WTC11 (cell line): ENCODE measurements at regions not wholly inside any gene's neighbourhood (a gene's known extent, or its start where the extent isn't known, plus 50 kb on each side); places are given as distances from the start of the nearest gene placed in this dataset.

Experiments
- GTF2I ChIP-seq: fragments of 250-450 bp; sonication (Bioruptor Pico); conservative IDR thresholded peaks from 2 replicates; pipeline ENCODE4 v1.4.0; 2021; ENCODE audit warnings: mild to moderate bottlenecking
- SP1 ChIP-seq: sonication (generic); formaldehyde crosslinking; conservative IDR thresholded peaks from 2 replicates; pipeline ENCODE4 v1.8.1; 2022; ENCODE audit warnings: missing genetic modification reagents
- TF ChIP-seq, protein P1 (sequence below): sonication (generic); formaldehyde crosslinking; IDR thresholded peaks from 2 replicates; pipeline ENCODE4 v1.8.1; 2023; ENCODE audit warnings: mild to moderate bottlenecking, moderate library complexity, missing genetic modification reagents
- TF ChIP-seq, protein P2 (sequence below): sonication (generic); formaldehyde crosslinking; IDR thresholded peaks from 2 replicates; pipeline ENCODE4 v1.8.0; 2023; ENCODE audit warnings: missing genetic modification reagents
- TF ChIP-seq, protein P3 (sequence below): sonication (generic); formaldehyde crosslinking; IDR thresholded peaks from 2 replicates; pipeline ENCODE4 v1.8.0; 2022; ENCODE audit warnings: mild to moderate bottlenecking, missing genetic modification reagents

DNA sequence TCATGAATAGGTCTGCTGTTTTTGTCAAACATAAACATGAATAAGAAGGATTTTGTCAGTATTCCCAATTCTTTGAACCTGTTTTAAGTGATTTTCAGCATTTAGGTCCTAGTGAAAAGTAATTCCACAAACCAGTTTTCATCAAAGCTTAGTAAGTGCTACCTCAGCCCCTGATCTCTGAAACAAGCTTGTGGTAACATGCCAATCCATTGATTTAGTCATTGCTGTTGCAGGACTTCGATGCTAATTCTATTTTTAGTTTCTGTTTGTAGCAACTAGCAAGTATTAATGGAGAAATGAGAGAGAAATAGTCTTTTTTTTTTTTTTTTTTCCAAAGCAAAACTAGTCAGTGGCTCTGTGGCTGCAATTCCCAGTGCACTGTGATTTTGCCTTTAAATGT lies 91.4 kb downstream of the JRKL start:
- TF ChIP-seq, protein P1, sequence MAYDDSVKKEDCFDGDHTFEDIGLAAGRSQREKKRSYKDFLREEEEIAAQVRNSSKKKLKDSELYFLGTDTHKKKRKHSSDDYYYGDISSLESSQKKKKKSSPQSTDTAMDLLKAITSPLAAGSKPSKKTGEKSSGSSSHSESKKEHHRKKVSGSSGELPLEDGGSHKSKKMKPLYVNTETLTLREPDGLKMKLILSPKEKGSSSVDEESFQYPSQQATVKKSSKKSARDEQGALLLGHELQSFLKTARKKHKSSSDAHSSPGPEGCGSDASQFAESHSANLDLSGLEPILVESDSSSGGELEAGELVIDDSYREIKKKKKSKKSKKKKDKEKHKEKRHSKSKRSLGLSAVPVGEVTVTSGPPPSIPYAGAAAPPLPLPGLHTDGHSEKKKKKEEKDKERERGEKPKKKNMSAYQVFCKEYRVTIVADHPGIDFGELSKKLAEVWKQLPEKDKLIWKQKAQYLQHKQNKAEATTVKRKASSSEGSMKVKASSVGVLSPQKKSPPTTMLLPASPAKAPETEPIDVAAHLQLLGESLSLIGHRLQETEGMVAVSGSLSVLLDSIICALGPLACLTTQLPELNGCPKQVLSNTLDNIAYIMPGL (CRISPR knock-in tag): no peak
- TF ChIP-seq SP1 (CRISPR knock-in tag): no peak
- TF ChIP-seq GTF2I (CRISPR knock-in tag): no peak
- TF ChIP-seq, protein P2, sequence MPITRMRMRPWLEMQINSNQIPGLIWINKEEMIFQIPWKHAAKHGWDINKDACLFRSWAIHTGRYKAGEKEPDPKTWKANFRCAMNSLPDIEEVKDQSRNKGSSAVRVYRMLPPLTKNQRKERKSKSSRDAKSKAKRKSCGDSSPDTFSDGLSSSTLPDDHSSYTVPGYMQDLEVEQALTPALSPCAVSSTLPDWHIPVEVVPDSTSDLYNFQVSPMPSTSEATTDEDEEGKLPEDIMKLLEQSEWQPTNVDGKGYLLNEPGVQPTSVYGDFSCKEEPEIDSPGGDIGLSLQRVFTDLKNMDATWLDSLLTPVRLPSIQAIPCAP: no peak
- TF ChIP-seq, protein P3, sequence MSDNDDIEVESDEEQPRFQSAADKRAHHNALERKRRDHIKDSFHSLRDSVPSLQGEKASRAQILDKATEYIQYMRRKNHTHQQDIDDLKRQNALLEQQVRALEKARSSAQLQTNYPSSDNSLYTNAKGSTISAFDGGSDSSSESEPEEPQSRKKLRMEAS (CRISPR knock-in tag): no peak
